Thymus (tissue), 11 donors: ENCODE measurements at regions not wholly inside any gene's neighbourhood (a gene's known extent, or its start where the extent isn't known, plus 50 kb on each side); places are given as distances from the start of the nearest gene placed in this dataset.

Experiments used
- DNase-seq, 9 donors: peaks; one replicate each; pipeline ENCODE4 v3.0.0-alpha.2; 2013; ENCODE audit warnings: low spot score in 9 of 9, low read depth in 6 of 9, missing footprints in 1 of 9
- H3K27ac ChIP-seq, 2 donors: one replicate each; pipeline ENCODE4 v1.5.1; 2013; ENCODE audit warnings: control low read depth in 1 of 2, low read depth in 1 of 2, low read length in 1 of 2, mild to moderate bottlenecking in 1 of 2, moderate library complexity in 1 of 2
- H3K27me3 ChIP-seq, 2 donors: one replicate each; pipeline ENCODE4 v1.5.1; 2013; ENCODE audit warnings: low read length in 1 of 2; ENCODE audit not compliant: control insufficient read depth in 2 of 2, insufficient read depth in 1 of 2
- H3K36me3 ChIP-seq, 2 donors: one replicate each; pipeline ENCODE4 v1.5.1; 2013; ENCODE audit warnings: low read length in 1 of 2, mild to moderate bottlenecking in 1 of 2, moderate library complexity in 1 of 2; ENCODE audit not compliant: control insufficient read depth in 2 of 2, insufficient read depth in 2 of 2
- H3K4me1 ChIP-seq, 2 donors: one replicate each; pipeline ENCODE4 v1.5.1; 2013; ENCODE audit warnings: low read length in 2 of 2; ENCODE audit not compliant: control insufficient read depth in 2 of 2, insufficient read depth in 2 of 2
- H3K4me3 ChIP-seq, 2 donors: one replicate each; pipeline ENCODE4 v1.5.1; 2013; ENCODE audit warnings: low read length in 2 of 2, control low read depth in 1 of 2, mild to moderate bottlenecking in 1 of 2
- H3K9me3 ChIP-seq, 2 donors: one replicate each; pipeline ENCODE4 v1.5.1; 2013; ENCODE audit warnings: low read length in 1 of 2, mild to moderate bottlenecking in 1 of 2; ENCODE audit not compliant: control insufficient read depth in 2 of 2, insufficient read depth in 1 of 2
- WGBS: extraction: QIAGEN DNeasy Blood & Tissue Kit; methylation state at CpG from one replicate; pipeline ENCODE4 v1.1.7; 2013; 5-methylcytosine and 5-hydroxymethylcytosine counted together
- donor health status: healthy.

- no peak overlapping the region for H3K4me3 ChIP-seq
- no peak overlapping the region for H3K27ac ChIP-seq
- peaks cover 0 to 3% of the 10 kb centered on the region in 2 donors for H3K9me3 ChIP-seq
- H3K27me3 ChIP-seq, result no peaks in the 10 kb centered on the region
- H3K4me1 ChIP-seq, result no peaks in the 10 kb centered on the region
- no peaks in the 10 kb centered on the region for H3K36me3 ChIP-seq
- WGBS, result 96% methylated on average over 2 of the region's 2 CpGs
- no peak for DNase-seq
Observed at GRCh38 chr10:83346266-83346910, 792.9 kb upstream of the GHITM start.

- Histone ChIP-seq H3K27ac (no peak overlapping the region), H3K4me3 (no peak overlapping the region), H3K27me3 (no peaks in the 10 kb centered on the region), H3K4me1 (no peaks in the 10 kb centered on the region), H3K9me3 (no peaks in the 10 kb centered on the region), H3K36me3 (no peaks in the 10 kb centered on the region)
- 92% methylated on average over 3 of the region's 3 CpGs for WGBS
- DNase-seq, result no peak
Observed at GRCh38 chr10:83352588-83352987, 786.7 kb upstream of the GHITM start.

- Histone ChIP-seq H3K27me3 (no peaks in the 10 kb centered on the region), H3K4me1 (no peaks in the 10 kb centered on the region), H3K27ac (no peak overlapping the region), H3K36me3 (no peaks in the 10 kb centered on the region), H3K4me3 (no peak overlapping the region), H3K9me3 (no peaks in the 10 kb centered on the region)
- DNase-seq, result no peak
- 91% methylated on average over 1 of the region's 1 CpG for WGBS
Observed at GRCh38 chr10:83354456-83354855, 784.9 kb upstream of the GHITM start.

GRCh38 chr10:83357004-83357403 is 782.3 kb upstream of the GHITM start:
- no peaks in the 10 kb centered on the region for H3K4me1 ChIP-seq
- no peaks in the 10 kb centered on the region for H3K9me3 ChIP-seq
- no peaks in the 10 kb centered on the region for H3K27me3 ChIP-seq
- 41% methylated on average over 1 of the region's 1 CpG for WGBS
- DNase-seq, result no peak
- H3K4me3 ChIP-seq, result no peak overlapping the region
- H3K36me3 ChIP-seq, result no peaks in the 10 kb centered on the region
- H3K27ac ChIP-seq, result no peak overlapping the region

- Histone ChIP-seq H3K27me3 (no peaks in the 10 kb centered on the region), H3K4me1 (no peaks in the 10 kb centered on the region), H3K27ac (no peak overlapping the region), H3K4me3 (no peak overlapping the region), H3K9me3 (no peaks in the 10 kb centered on the region), H3K36me3 (no peaks in the 10 kb centered on the region)
- no peak for DNase-seq
Observed at GRCh38 chr10:83357627-83358026, 781.7 kb upstream of the GHITM start.

GRCh38 chr10:83367036-83367435 is 772.3 kb upstream of the GHITM start:
- Histone ChIP-seq H3K4me3 (no peak overlapping the region), H3K4me1 (no peaks in the 10 kb centered on the region), H3K36me3 (no peaks in the 10 kb centered on the region), H3K9me3 (no peaks in the 10 kb centered on the region), H3K27me3 (no peaks in the 10 kb centered on the region), H3K27ac (no peak overlapping the region)
- 91% methylated on average over 6 of the region's 6 CpGs for WGBS
- no peak for DNase-seq

GRCh38 chr10:83371696-83372490 is 767.4 kb upstream of the GHITM start:
- Histone ChIP-seq H3K36me3 (no peaks in the 10 kb centered on the region), H3K4me3 (no peak overlapping the region), H3K27ac (no peak overlapping the region), H3K27me3 (no peaks in the 10 kb centered on the region), H3K4me1 (no peaks in the 10 kb centered on the region), H3K9me3 (no peaks in the 10 kb centered on the region)
- WGBS, result 89% methylated on average over 4 of the region's 4 CpGs
- no peak for DNase-seq

GRCh38 chr10:83372646-83373045 is 766.7 kb upstream of the GHITM start:
- H3K4me1 ChIP-seq, result no peaks in the 10 kb centered on the region
- H3K9me3 ChIP-seq, result no peaks in the 10 kb centered on the region
- no peak overlapping the region for H3K27ac ChIP-seq
- H3K4me3 ChIP-seq, result no peak overlapping the region
- no peaks in the 10 kb centered on the region for H3K36me3 ChIP-seq
- H3K27me3 ChIP-seq, result no peaks in the 10 kb centered on the region
- WGBS, result 86% methylated on average over 2 of the region's 2 CpGs
- no peak for DNase-seq

- Histone ChIP-seq H3K27me3 (no peaks in the 10 kb centered on the region), H3K4me3 (no peak overlapping the region), H3K36me3 (no peaks in the 10 kb centered on the region), H3K9me3 (no peaks in the 10 kb centered on the region), H3K27ac (no peak overlapping the region), H3K4me1 (no peaks in the 10 kb centered on the region)
- no peak for DNase-seq
- 90% methylated on average over 2 of the region's 2 CpGs for WGBS
Observed at GRCh38 chr10:83373671-83374070, 765.6 kb upstream of the GHITM start.
